Erythroblast (primary cell): ENCODE measurements at regions not wholly inside any gene's neighbourhood (a gene's known extent, or its start where the extent isn't known, plus 50 kb on each side); places are given as distances from the start of the nearest gene placed in this dataset.
"Not testable (repeated sequence)": the region's sequence is repeated elsewhere in the genome, so short reads cannot be mapped to it uniquely, and the experiment has no call there.

Experiments used
- GATA1 ChIP-seq: IDR thresholded peaks from 2 replicates; pipeline ENCODE4 v1.6.1; 2011; ENCODE audit warnings: low read depth, mild to moderate bottlenecking, control low read depth, low read length, moderate library complexity
- POLR2A ChIP-seq: IDR thresholded peaks from 2 replicates; pipeline ENCODE4 v1.6.1; 2011; ENCODE audit warnings: mild to moderate bottlenecking, low read length

- not testable (repeated sequence) for TF ChIP-seq POLR2A, GATA1
Measured at GRCh38 chrX:27087176-27087575, 376.0 kb downstream of the PPP4R3C start.
